Activated naive CD4-positive, alpha-beta T cell treated with anti-CD3 and anti-CD28 coated beads, Interleukin-2, amount 50 U/mL, for 72 hours (primary cell): ENCODE measurements at regions not wholly inside any gene's neighbourhood (a gene's known extent, or its start where the extent isn't known, plus 50 kb on each side); places are given as distances from the start of the nearest gene placed in this dataset.
"Not testable (repeated sequence)": the region's sequence is repeated elsewhere in the genome, so short reads cannot be mapped to it uniquely, and the experiment has no call there.

ENCODE experiments used
- ATAC-seq, 2 donors: fragments of 150-1000 bp; cut with Tn5 transposase; 2 replicates each; pipeline ENCODE4 v1.10.0; 2021; ENCODE audit warnings: mild to moderate bottlenecking in 2 of 2, moderate library complexity in 2 of 2
- DNase-seq, 2 donors: peaks; one replicate each; pipeline ENCODE4 v3.0.0; 2021 to 2022; ENCODE audit warnings: low spot score in 2 of 2
- H3K27ac Mint-ChIP-seq, 2 donors: one replicate each; pipeline ENCODE4 v1.8.0; 2022; ENCODE audit warnings: mild to moderate bottlenecking in 2 of 2, mixed read lengths in 2 of 2
- H3K36me3 Mint-ChIP-seq, 2 donors: one replicate each; pipeline ENCODE4 v1.8.0; 2022; ENCODE audit warnings: mixed read lengths in 2 of 2
- H3K9me3 Mint-ChIP-seq, 2 donors: one replicate each; pipeline ENCODE4 v1.8.0; 2022; ENCODE audit warnings: mixed read lengths in 2 of 2

DNA sequence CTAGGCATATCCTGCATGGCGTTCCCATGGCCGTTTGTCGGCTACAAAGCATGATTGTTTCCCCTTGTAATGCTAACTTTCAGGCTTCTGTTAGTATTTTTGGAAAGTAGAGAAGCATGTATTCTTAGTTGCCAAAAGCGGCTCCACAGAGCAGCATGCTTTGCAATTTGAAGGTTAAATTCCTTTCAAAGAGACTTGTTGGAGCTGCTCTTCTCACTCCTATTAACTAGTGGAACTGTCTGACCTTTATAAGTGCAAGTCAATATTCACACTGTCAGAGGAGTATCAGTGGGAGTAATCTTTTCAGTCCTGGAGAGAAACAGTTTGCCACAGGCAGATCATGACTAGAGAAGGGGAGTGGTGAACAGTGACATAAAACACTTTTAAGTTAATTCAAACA is 656.1 kb upstream of the NOVA1 start:
- Mint-ChIP-seq H3K9me3 (peaks cover 19 to 33% of the 10 kb centered on the region in 2 donors), H3K27ac (no peak overlapping the region), H3K36me3 (peaks cover 0 to 9% of the 10 kb centered on the region in 2 donors)
- ATAC-seq (no peak), DNase-seq (no peak)

DNA sequence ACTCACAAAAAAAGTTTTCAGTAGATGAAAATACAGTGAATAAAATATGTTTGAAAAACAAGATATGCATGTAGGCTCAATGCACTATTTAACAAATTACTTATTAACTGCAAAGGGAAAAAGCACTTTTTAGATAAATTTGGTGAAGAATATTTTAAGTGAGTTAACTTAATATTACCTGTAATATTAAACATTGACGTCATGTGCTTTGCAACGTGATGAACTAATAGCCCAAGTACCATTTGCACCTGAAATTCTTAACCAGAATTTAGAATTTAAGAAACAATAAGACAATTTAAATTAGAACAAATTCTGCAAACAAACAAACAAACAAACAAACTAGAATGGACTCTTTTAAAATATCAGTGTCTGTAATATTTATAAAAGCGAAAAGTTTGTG is 659.0 kb upstream of the NOVA1 start:
- no peaks in the 10 kb centered on the region for H3K36me3 Mint-ChIP-seq
- no peak for DNase-seq
- no peak for ATAC-seq
- H3K27ac Mint-ChIP-seq = no peak overlapping the region
- H3K9me3 Mint-ChIP-seq = peaks cover 16 to 21% of the 10 kb centered on the region in 2 donors

DNA sequence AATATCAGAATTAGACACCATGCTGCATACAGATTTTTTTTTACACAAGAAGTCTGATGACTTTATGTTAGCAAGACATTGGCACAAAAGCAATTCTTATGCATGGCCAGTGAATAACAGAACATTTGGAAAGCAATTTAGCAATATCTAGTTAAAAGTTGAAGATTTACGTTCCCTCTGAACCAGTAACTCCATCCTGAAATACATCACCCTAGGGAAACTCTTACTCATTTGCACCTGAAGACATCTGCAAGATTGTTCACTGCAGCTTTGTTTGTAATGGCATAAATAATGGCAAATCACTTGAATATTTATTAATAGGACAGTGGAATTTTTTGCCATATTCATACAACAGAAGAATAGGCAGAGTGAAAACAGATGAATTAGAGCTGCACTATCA is 670.0 kb upstream of the NOVA1 start:
- H3K36me3 Mint-ChIP-seq = no peaks in the 10 kb centered on the region
- H3K27ac Mint-ChIP-seq = no peak overlapping the region
- peaks cover 16% of the 10 kb centered on the region in 2 donors for H3K9me3 Mint-ChIP-seq
- ATAC-seq (no peak), DNase-seq (no peak)

DNA sequence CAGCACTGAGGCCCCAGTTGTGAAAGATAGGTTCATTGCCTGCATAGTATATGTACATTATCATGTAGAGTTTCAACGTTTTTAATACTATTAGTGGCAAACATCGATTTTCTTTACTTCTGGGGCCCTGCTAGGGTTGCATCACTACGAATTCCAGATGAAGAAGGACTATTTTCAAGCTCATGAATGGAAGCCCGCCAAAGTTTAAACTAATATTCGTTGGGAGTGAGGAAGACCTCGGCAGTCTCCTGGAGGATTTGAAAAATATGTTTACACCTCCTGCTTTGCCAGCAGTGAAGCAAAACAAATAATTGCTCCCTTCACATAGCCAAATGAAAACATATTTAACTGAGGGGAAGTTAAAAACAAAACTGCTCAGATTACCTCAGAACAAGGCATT is 672.9 kb upstream of the NOVA1 start:
- H3K27ac Mint-ChIP-seq = no peak overlapping the region
- peaks cover 17 to 25% of the 10 kb centered on the region in 2 donors for H3K9me3 Mint-ChIP-seq
- no peak for DNase-seq
- H3K36me3 Mint-ChIP-seq = no peaks in the 10 kb centered on the region
- no peak for ATAC-seq

DNA sequence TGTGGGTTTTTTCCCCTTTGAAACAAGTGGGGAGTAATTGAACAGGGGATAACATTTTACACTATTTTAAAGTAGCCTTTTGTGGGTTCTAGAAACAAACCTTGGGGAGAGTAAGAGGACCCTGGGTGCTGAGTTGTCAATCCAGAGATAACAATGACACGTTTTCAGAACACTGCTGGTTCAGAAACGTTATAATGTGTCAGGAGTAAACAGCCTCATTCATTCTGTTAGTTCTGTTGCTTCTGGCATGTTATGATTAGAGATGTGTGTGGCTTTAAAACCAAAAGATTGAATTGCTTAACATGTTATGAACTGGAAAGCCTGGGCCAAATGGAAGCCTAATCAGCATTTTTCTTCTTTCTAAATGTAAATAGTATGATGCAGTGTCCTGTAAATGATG is 680.5 kb upstream of the NOVA1 start:
- no peak for ATAC-seq
- no peaks in the 10 kb centered on the region for H3K36me3 Mint-ChIP-seq
- H3K27ac Mint-ChIP-seq = no peak overlapping the region
- H3K9me3 Mint-ChIP-seq = peaks cover 21% of the 10 kb centered on the region in 2 donors
- DNase-seq = no peak

DNA sequence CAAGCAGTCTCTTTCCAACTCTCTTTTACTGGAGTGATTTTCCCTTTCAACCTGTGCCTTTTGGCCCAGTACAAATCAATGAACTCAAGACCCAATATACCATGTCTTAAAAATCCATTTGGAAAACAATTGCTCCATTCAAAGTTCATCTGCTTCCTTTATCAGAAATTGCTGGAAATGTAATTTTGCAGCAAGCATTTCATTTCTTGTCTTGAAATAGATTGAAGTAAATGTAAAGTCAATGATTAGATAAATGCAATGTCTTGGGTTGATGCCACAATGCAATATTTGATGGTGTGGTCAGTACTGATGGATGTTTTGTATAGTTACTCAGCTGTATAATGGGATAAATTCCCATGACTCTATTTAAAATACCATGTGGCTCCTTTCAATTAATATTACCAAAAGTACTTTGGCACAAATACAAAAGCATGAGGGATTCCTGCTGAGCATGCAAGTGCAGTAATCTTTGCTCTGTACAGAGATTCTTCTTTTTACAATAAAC is 707.7 kb upstream of the NOVA1 start:
- peaks cover 29 to 42% of the 10 kb centered on the region in 2 donors for H3K9me3 Mint-ChIP-seq
- DNase-seq (no peak), ATAC-seq (no peak)
- no peak overlapping the region for H3K27ac Mint-ChIP-seq
- peaks cover 7 to 15% of the 10 kb centered on the region in 2 donors for H3K36me3 Mint-ChIP-seq

DNA sequence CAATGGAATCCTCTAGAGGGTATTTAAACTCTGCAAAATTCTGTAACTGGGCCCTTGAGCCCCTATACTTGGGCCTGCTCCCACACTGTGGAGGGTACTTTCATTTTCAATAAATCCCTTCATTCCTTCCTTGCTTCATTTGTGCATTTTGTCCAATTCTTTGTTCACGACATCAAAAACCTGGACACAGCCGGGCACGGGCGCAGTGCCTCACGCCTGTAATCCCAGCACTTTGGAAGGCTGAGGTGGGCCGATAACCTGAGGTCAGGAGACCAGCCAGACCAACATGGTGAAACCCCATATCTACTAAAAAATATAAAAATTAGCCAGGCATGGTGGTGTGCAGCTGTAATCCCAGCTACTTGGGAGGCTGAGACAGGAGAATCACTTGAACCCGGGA is 714.9 kb upstream of the NOVA1 start:
- peaks cover 7 to 13% of the 10 kb centered on the region in 2 donors for H3K36me3 Mint-ChIP-seq
- peaks cover 23 to 25% of the 10 kb centered on the region in 2 donors for H3K9me3 Mint-ChIP-seq
- not testable (repeated sequence) for ATAC-seq, DNase-seq, H3K27ac Mint-ChIP-seq

DNA sequence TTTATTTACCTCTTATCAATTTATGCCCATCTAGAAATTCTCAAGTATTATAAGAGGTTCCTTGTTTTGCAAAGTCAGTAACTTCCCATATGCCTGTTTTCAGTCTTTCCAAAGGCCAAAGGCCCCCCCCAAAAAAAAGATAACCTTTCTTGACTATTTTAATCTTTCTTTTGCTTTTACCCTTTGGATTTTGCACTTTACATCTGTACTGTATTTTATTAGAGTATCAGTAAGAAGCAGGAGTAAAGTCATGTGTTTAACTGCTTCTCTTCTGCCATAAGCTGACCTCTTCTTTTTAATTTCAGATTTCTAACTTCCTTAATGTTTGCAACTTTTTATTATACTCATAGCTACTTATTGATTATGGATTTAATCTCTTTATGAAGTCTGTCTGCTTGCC is 716.4 kb upstream of the NOVA1 start:
- H3K36me3 Mint-ChIP-seq = peaks cover 0 to 9% of the 10 kb centered on the region in 2 donors
- peaks cover 13 to 14% of the 10 kb centered on the region in 2 donors for H3K9me3 Mint-ChIP-seq
- DNase-seq (no peak), ATAC-seq (no peak)
- H3K27ac Mint-ChIP-seq = no peak overlapping the region

DNA sequence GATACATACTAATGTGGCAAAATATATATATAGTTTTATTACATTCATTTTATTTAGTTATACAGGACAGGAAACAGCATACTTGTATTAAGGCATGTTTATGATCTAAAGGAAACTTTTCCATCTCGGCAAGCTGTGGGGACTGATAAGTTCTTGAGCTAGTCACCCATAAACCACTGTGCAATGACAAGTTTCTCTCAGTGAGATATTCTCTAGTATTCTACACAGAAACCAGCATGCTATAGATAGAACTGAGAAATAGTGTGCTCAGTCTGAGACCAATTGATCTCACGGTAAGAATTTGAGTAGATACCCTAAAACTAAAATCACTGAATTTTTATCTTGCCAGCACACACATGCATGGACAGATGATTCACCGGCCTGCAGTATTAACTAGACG is 717.6 kb upstream of the NOVA1 start:
- ATAC-seq = no peak
- H3K27ac Mint-ChIP-seq = no peak overlapping the region
- peaks cover 9 to 10% of the 10 kb centered on the region in 2 donors for H3K9me3 Mint-ChIP-seq
- no peak for DNase-seq
- H3K36me3 Mint-ChIP-seq = peaks cover 0 to 5% of the 10 kb centered on the region in 2 donors

DNA sequence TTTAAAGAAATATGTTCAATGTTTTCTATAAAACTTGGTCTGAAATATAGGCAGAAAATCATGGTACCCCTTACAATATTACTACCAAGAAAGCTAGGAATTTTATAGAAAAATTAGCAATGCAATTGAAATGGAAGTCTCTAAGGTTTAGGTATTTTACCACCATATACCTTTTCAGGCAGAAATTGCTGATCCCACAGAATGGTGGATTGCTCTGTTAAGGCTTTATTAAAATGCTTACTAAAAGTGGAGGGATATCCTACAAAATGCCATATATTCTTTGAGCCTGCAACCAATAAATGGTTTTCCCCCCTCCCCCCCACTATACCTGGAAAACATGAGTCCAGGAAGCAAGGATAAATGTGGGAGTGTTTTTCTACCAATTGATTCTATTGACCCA is 718.1 kb upstream of the NOVA1 start:
- H3K27ac Mint-ChIP-seq = no peak overlapping the region
- no peak for ATAC-seq
- peaks cover 0 to 3% of the 10 kb centered on the region in 2 donors for H3K36me3 Mint-ChIP-seq
- DNase-seq = no peak
- peaks cover 9 to 10% of the 10 kb centered on the region in 2 donors for H3K9me3 Mint-ChIP-seq

DNA sequence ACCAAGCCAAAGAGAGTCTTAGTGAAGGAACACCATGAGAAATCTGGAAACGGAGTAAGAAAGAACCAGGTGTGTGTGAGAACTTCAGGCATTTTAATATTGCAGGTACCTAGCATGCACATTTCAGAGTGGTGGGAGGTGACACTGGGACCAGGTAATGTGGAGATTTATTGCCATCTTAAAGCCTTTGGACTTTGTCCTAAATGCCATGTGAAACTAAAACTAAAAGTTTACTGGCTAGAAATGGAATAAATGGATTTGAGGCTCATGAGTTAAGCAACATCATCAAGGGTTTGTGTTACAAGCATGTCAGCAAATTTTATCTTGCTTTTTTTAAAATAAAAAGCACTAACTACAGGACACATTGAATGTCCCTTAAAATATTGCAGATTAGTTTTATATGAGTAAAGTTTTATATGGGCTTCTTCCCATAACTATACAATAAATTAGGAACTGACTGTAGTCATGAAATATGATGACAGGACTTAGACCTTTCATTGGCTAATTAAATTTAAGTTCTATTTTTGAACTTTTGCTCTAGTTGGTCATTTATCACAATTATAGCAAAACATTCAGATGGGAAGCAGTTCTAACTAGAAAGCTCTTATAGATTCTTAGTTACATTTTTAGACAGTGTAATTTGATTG is 721.1 kb upstream of the NOVA1 start:
- no peak for DNase-seq
- ATAC-seq = no peak
- Mint-ChIP-seq H3K36me3 (no peaks in the 10 kb centered on the region), H3K27ac (no peak overlapping the region), H3K9me3 (peaks cover 5 to 13% of the 10 kb centered on the region in 2 donors)

DNA sequence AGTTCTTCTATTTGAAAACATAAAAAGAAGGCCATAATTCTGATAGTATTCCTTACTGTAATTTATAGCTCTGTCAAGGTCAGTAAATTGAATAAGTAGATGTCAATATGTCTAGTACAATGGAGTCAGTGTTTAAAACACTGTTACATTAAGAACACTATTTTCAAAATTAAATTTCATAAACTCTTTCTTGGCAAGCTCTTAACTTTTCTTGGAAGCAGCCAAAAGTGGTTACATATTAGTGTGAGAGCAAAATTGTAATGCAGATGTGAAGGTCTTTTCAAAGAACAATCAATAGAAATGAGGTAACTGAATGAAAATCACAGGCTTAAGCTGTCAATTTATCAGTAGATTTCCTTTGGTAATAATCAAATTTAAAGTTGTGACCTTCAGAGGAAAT is 722.4 kb upstream of the NOVA1 start:
- Mint-ChIP-seq H3K9me3 (peaks cover 0 to 8% of the 10 kb centered on the region in 2 donors), H3K27ac (no peak overlapping the region), H3K36me3 (no peaks in the 10 kb centered on the region)
- ATAC-seq (no peak), DNase-seq (no peak)

DNA sequence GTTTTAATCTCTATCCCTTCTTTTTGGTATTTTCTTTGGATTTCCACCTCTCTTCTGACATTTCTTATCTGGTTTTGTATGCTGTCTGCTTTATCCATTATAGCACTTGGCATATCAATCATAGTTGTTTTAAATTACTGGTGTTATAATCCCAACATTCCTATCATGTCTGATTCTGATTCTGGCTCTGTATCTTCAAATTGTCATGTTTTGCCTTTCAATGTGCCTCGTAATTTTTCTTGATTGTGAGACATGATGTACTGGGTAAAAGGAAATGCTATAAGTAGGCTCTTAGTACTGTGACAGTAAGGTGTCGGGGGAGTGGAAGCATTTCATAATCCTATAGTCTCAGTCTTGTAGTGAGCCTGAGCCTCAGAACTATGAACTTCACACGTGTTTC is 729.3 kb upstream of the NOVA1 start:
- Mint-ChIP-seq H3K27ac (no peak overlapping the region), H3K9me3 (peaks cover 21 to 31% of the 10 kb centered on the region in 2 donors), H3K36me3 (peaks cover 6 to 19% of the 10 kb centered on the region in 2 donors)
- no peak for DNase-seq
- no peak for ATAC-seq

DNA sequence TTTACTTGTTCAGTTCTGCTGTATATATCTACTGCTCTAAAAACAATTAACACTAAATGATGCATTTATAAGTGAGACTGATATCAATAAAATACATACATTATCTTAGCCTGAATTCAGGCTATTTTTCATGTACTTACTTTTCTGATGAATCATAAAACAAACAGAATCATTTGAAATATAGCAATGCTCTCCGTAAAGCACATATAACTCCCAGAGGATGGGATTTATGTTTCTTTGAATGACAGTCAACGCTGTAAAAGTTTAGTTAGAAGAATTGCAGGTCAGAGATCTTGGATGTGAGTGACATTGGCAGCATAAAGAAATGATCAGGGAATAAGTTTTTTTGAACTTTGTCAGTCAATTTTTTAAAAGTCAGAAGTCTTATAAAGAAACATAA is 740.2 kb upstream of the NOVA1 start:
- Mint-ChIP-seq H3K27ac (no peak overlapping the region), H3K9me3 (peaks cover 32 to 38% of the 10 kb centered on the region in 2 donors), H3K36me3 (peaks cover 0 to 4% of the 10 kb centered on the region in 2 donors)
- DNase-seq = no peak
- no peak for ATAC-seq

DNA sequence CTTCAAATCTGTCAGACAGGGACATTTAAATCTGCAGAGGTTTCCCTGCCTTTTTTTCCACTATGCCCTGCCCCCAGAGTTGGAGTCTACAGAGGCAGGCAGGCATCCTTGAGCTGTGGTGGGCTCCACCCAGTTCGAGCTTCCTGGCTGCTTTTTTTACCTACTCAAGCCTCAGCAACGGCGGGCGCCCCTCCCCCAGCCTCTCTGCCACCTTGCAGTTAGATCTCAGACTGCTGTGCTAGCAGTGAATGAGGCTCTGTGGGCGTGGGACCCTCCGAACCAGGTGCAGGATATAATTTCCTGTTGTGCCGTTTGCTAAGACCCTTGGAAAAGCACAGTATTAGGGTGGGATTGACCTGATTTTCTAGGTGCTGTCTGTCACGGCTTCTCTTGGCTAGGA is 765.2 kb upstream of the NOVA1 start:
- not testable (repeated sequence) for H3K27ac Mint-ChIP-seq, DNase-seq, ATAC-seq
- H3K36me3 Mint-ChIP-seq = peaks cover 5 to 23% of the 10 kb centered on the region in 2 donors
- peaks cover 16 to 31% of the 10 kb centered on the region in 2 donors for H3K9me3 Mint-ChIP-seq

DNA sequence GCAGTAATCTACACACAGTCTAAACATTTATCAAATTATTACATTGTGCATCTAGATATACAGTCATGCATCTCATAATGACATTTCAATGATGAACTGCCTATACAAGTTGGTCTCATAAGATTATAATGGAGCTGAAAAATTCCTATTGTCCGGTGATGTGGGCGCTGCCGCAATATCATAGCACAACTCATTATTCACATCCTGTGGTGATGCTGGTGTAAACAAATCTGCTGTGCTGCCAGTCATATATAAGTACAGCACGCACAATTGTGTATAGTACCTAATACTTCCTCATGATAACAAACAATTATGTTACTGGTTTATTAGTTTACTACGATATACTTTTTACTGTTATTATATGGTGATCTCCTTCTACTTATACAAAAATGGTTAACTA is 768.8 kb upstream of the NOVA1 start:
- ATAC-seq = no peak
- DNase-seq = no peak
- H3K27ac Mint-ChIP-seq = no peak overlapping the region
- H3K36me3 Mint-ChIP-seq = peaks cover 5% of the 10 kb centered on the region in 2 donors
- peaks cover 10 to 13% of the 10 kb centered on the region in 2 donors for H3K9me3 Mint-ChIP-seq

DNA sequence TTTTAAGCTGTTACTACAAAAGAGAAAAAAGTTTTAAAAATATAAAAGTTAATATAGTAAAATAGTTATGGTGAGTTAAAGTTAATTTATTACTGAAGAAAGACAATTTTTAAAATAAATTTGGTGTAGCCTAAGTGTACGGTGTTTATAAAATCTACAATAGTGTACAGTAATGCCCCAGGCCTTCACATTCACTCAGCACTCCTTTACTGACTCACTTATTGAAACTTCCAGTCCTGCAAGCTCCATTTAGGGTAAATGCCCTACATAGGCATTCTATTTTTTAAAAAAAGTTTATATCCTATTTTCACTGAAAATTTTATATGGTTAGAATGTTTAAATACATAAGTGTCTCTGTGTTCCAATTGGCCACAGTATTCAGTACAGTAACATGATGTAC is 769.5 kb upstream of the NOVA1 start:
- Mint-ChIP-seq H3K36me3 (peaks cover under 1 to 5% of the 10 kb centered on the region in 2 donors), H3K9me3 (peaks cover 7 to 8% of the 10 kb centered on the region in 2 donors), H3K27ac (no peak overlapping the region)
- DNase-seq (no peak), ATAC-seq (no peak)

DNA sequence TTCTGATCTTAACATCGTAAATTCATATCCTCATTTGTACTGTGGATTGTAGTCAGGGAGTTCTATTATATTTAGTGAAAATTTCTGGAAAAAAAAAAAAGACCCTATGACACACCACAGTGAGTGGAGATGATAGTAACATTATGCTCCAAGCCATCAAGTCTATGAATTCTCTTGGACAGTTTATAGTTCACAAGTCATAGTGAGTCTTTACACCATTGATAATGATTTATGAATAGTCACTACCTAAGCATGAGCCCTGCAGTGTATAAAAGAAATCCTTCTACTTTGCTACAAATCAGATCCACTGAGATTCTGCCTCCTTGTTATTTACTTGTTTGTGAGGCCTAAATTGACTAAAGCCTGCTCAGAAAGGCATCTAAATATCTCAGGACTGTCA is 772.2 kb upstream of the NOVA1 start:
- ATAC-seq (no peak), DNase-seq (no peak)
- Mint-ChIP-seq H3K36me3 (peaks cover 0 to 5% of the 10 kb centered on the region in 2 donors), H3K27ac (no peak overlapping the region), H3K9me3 (peaks cover 7 to 8% of the 10 kb centered on the region in 2 donors)
